HG02763 (cell line): ENCODE measurements at regions not wholly inside any gene's neighbourhood (a gene's known extent, or its start where the extent isn't known, plus 50 kb on each side); places are given as distances from the start of the nearest gene placed in this dataset.

Experiments
- ATAC-seq: cut with Tn5 transposase; IDR thresholded peaks from one replicate; pipeline ENCODE4 v1.9.1; 2021; ENCODE audit warnings: mild to moderate bottlenecking, moderate library complexity; ENCODE audit not compliant: unreplicated experiment

GRCh38 chr12:116381240-116381743 lies 103.8 kb upstream of the MED13L start:
- no peak for ATAC-seq

- ATAC-seq: no peak
Measured at GRCh38 chr12:116381744-116382685, 104.5 kb upstream of the MED13L start.

DNA sequence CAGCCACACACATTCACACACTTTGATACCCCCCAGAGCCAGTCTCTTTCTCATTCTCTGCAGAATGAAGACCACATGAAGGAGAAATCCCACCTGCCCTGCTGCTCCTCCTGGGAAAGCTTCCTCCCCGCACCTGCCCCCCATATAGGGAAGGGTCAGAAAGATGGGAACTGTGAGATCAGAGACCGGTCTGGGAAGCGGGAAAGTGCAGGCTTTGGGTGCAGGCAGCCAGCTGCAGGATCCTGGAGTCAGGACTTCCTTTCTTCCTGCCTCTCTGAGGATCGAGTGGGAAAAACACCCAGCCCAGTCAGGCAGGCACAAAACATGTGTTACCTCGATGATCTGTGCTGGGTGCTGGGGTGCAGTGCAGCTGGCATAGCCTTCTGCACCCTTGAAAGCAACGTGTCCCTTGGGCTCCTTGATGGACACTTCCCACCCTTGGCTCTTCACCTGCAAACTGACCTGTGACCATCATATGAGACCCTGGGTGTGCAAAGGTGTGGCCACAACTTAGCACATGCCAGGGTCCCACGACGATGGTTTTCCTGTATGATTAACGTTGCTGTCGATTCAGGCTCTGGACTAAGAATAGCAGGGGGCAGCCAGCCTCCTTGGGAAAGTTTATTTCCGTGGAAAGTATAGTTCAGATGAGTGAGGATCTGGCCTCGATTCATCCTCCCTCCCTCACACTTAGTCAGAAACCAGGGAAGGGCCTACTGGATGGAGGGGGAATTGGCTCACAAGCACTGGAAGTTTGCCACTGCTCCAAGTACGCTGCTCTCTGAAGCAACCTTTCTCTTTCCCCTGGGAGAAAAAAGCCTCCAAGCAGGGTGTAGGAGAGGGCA lies 105.4 kb upstream of the MED13L start:
- no peak for ATAC-seq

- no peak for ATAC-seq
Measured at GRCh38 chr12:116384175-116384574, 106.7 kb upstream of the MED13L start.

DNA sequence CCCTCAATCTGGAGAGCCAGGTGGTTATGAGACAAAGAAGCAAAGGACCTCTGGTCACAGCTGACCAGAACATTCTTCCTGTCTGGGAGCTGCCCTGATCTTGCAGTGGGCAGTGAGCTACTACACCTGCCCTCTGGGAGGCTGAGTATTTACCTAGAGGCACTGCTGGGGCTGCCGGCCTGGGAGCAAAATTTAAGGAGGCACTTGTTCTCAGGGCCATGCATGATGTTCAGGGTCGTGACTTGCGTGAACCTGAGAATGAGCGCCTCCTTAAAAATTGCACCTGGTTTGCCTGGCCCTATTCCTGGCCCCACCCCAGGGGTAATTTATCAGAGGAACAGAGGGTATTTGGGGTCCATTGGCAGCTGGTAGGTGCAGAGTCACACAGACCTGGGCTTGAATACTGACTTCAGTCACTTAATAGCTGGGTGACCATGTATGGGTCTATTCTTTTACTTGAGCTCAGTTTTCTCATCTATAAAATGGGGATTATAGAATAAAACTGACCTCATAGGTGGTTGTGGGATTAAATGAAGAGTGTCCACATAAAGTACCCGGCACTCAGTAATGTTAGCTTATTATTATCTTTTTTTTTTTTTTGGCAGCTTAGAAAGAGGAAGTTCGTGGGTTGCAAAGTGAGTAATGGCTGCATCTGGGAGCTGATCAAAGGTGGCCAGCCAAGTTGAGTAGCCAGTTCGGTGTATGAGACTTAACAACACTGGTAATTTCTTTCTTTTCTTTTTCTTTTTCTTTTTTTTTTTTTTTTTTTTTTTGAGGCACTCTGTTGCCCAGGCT lies 107.4 kb upstream of the MED13L start:
- no peak for ATAC-seq

DNA sequence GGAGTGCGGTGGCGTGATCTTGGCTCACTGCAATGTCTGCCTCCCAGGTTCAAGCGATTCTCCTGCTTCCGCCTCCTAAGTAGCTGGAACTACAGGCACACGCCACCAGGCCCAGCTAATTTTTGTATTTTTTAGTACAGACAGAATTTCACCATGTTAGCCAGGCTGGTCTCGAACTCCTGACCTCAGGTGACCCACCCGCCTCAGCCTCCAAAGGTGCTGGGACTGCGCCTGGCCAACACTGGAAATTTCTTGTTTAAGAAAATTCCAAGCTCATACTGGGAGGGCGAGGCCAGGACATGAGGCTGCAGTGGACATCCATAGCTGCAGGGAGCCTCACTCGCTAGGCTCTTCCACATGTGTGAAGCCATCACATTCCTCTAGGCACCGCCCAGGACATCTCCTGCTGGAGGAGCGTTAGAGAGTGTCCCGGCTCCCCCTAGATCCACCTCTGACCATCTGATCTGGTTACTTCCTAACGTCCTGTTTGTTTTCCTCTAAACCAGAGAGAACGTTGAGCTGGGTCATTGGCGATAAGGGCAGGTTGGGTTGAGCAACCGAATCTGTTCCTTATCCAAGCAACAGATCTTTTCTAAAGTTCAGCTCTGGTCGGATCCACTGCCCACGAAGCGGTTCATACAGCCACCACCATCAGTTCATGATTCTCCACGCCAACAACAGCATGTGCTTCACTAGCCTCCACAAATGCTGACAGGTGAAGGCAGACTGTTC lies 108.2 kb upstream of the MED13L start:
- no peak for ATAC-seq

DNA sequence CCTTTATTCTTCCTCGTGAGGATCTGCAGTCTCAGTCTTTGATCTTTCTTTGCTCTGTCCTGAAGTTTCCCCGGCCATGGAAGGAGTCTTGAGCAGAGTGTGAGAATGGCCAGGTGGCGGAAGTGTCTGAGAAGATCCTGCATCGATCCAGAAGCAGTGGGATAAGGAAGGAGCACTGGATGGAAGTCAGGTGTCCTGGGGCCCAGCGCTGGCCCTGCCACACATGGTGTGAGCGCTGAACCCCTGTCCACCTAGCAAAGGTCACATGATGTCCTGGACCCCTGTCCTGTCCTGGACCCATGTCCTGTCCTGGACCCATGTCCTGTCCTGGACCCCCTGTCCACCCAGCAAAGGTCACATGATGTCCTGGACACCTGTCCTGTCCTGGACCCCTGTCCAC lies 111.8 kb upstream of the MED13L start:
- ATAC-seq: no peak

GRCh38 chr12:116389990-116390389 lies 112.5 kb upstream of the MED13L start:
- ATAC-seq: no peak

GRCh38 chr12:116390401-116391335 lies 113.2 kb upstream of the MED13L start:
- no peak for ATAC-seq

- ATAC-seq: no peak
Measured at GRCh38 chr12:116391501-116391900, 114.0 kb upstream of the MED13L start.

DNA sequence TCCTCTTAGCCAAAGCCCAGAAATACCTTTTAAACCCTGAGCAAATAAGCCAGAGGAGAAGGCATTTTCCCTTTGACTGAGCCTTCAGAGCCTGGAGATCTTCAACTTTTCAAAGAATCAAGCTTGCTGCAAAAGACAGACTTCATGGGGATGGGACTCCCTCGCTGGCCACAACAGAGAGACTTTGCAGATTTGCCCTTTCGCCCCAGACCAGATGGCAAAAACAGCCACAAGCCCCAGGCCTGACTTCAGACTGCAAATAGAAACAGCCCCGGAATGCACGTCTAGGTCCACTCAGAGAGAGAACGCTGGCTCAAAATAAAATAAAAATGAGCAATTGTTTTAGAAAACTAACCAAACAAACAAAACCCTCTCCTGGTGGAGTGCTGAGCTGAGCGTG lies 114.6 kb upstream of the MED13L start:
- ATAC-seq: no peak

GRCh38 chr12:116393255-116393654 lies 115.8 kb upstream of the MED13L start:
- ATAC-seq: no peak

DNA sequence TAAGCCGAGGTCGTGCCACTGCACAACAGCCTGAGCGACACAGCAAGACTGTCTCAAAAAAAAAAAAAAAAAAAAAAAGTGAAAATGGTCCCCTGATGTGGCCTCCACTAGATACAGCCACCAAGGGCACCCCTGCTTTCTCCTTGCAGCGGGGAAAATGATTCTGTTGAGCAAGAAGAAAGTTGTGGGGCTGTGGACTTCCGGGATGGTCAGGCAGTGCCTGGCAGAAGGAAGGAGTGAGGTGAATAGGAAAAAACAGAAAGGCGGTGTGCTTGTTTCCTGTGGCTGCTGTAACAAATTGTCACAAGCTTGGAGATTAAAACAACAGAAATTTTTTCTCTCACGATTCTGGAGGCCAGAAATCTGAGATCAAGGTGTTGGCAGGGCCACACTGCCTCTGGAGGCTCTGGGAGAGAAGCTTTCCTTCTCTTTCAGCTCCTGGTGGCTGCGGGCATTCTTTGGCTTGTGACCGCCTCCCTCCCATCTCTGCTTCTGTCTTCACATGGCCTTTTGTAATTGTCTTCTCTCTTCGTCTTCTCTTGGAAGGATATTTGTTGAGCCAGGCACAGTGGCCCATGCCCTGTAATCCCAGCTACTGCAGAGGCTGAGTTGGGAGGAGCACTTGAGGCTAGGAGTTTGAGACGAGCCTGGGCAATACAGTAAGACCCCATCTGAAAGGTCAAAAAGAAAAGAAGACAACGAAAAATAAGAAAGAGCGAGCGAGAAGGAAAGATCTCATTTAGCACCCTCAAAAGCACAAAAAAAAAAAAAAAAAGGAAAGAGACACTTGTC lies 116.6 kb upstream of the MED13L start:
- no peak for ATAC-seq

DNA sequence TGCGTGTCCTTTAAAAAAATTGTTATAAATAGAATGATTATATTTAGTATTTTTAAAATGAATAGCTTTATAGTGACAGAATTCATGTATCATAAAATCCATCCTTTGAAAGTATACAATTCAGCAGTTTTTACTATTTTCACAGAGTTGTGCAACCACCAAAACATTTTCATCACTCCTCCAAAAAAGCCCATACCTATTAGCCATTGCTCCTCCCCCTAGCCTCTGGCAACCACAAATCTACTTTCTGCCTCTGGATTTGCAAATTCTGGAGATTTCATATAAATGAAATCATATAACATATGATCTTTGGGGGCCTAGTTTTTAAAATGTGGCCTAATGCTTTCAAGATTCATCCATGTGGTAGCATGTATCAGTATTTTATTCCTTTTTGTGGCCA lies 117.9 kb upstream of the MED13L start:
- ATAC-seq: no peak

DNA sequence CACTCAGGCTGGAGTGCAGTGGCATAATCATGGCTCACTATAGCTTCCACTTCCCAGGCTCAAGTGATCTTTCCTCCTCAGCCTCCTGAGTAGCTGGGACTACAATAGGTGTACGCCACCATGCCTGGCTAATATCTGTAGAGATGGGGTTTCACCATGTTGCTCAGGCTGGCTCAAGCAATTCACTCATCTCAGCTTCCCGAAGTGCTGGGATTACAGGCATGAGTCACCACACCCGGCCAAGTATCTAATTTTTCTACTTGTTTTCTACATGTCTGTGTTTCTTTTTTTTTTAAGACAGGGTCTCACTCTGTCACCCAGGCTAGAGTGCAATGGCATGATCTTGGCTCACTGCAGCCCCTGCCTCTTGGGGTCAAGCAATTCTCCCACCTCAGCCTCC lies 119.7 kb upstream of the MED13L start:
- no peak for ATAC-seq

- ATAC-seq: no peak
Measured at GRCh38 chr12:116398193-116398592, 120.7 kb upstream of the MED13L start.

- no peak for ATAC-seq
Measured at GRCh38 chr12:116399055-116399454, 121.6 kb upstream of the MED13L start.

- ATAC-seq: no peak
Measured at GRCh38 chr12:116400636-116401372, 123.3 kb upstream of the MED13L start.
